Kidney (tissue), 13 donors: ENCODE measurements at regions not wholly inside any gene's neighbourhood (a gene's known extent, or its start where the extent isn't known, plus 50 kb on each side); places are given as distances from the start of the nearest gene placed in this dataset.

Experiments used
- DNase-seq, 5 donors: peaks; one replicate each; pipeline ENCODE4 v3.0.0-alpha.2; 2013 to 2020
- FAIRE-seq: peaks from 2 replicates; lab custom pipeline; 2012; peaks lifted over from hg19 to GRCh38; lab: Jason Lieb, UNC
- H3K27ac ChIP-seq, 2 donors: one replicate each; pipeline ENCODE4 v1.7.0; 2013; ENCODE audit warnings: low read depth in 2 of 2, low read length in 2 of 2, inconsistent platforms in 1 of 2
- H3K27me3 ChIP-seq: one replicate; pipeline ENCODE4 v1.7.1; 2013; ENCODE audit warnings: low read length, inconsistent platforms; ENCODE audit not compliant: control insufficient read depth, insufficient read depth
- H3K36me3 ChIP-seq, 3 donors: one replicate each; pipeline versions ENCODE4 v1.7.0 to v1.7.1; 2013; ENCODE audit warnings: low read length in 3 of 3, control low read depth in 1 of 3, inconsistent platforms in 1 of 3; ENCODE audit not compliant: insufficient read depth in 3 of 3, control insufficient read depth in 2 of 3
- H3K4me1 ChIP-seq, 3 donors: one replicate each; pipeline versions ENCODE4 v1.7.0 to v1.7.1; 2013; ENCODE audit warnings: low read length in 3 of 3, inconsistent platforms in 1 of 3, low read depth in 1 of 3; ENCODE audit not compliant: control insufficient read depth in 2 of 3, insufficient read depth in 2 of 3
- H3K4me3 ChIP-seq, 3 donors: one replicate each; pipeline versions ENCODE4 v1.7.0 to v1.8.1; 2013; ENCODE audit warnings: low read length in 3 of 3, control low read depth in 1 of 3, inconsistent platforms in 1 of 3
- H3K9ac ChIP-seq, 3 donors: one replicate each; pipeline versions ENCODE4 v1.7.0 to v1.7.1; 2013; ENCODE audit warnings: low read length in 3 of 3, control low read depth in 1 of 3, inconsistent platforms in 1 of 3
- H3K9me3 ChIP-seq, 3 donors: one replicate each; pipeline versions ENCODE4 v1.7.0 to v1.7.1; 2013; ENCODE audit warnings: low read length in 3 of 3, control low read depth in 1 of 3, inconsistent platforms in 1 of 3; ENCODE audit not compliant: control insufficient read depth in 2 of 3, insufficient read depth in 1 of 3
- intact Hi-C: fragments of 100-400 bp; cut with DNase I; formaldehyde crosslinking; loops from one replicate; pipeline ENCODE4 v1.11.1; 2022
- TF ChIP-seq, protein P1 (sequence below): IDR thresholded peaks from 3 replicates; pipeline ENCODE4 v1.5.1; 2012; ENCODE audit warnings: mild to moderate bottlenecking, moderate library complexity, borderline replicate concordance; ENCODE audit not compliant: insufficient read depth; ENCODE audit errors: extremely low read depth
- donor health status: control.
- donor health status: control.
- donor health status: control.
- donor health status: control.
- donor health status: control.
- donor health status: DM: yes; HTN: yes; CAD: no.
- donor health status: Normal renal cell carcinoma (clear cell type).

DNA sequence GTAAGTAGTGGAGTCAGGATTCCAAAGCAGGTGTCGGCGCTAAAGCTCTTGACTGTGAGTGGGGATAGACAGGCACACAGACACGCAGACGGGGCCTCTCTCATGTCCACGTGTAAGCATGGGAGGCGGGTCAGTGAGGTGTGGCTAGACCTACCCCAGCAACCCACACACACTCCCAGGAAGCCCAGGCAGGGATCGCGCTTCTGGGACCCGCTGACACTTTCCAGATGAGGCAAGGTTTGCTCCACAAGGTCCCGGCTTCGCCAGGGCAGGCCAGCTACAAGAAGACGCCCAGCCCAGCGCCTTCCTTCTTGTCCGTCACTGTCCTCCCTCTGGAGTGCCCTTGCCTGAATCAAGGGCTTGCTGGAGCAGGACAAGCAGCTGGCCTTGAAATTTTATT is 213.8 kb upstream of the RPL38 start:
- TF ChIP-seq, protein P1, sequence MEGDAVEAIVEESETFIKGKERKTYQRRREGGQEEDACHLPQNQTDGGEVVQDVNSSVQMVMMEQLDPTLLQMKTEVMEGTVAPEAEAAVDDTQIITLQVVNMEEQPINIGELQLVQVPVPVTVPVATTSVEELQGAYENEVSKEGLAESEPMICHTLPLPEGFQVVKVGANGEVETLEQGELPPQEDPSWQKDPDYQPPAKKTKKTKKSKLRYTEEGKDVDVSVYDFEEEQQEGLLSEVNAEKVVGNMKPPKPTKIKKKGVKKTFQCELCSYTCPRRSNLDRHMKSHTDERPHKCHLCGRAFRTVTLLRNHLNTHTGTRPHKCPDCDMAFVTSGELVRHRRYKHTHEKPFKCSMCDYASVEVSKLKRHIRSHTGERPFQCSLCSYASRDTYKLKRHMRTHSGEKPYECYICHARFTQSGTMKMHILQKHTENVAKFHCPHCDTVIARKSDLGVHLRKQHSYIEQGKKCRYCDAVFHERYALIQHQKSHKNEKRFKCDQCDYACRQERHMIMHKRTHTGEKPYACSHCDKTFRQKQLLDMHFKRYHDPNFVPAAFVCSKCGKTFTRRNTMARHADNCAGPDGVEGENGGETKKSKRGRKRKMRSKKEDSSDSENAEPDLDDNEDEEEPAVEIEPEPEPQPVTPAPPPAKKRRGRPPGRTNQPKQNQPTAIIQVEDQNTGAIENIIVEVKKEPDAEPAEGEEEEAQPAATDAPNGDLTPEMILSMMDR, result no peak
- H3K4me1 ChIP-seq, result no peaks in the 10 kb centered on the region
- H3K27ac ChIP-seq, result no peak overlapping the region
- H3K36me3 ChIP-seq, result no peaks in the 10 kb centered on the region
- DNase-seq, result no peak
- no peak overlapping the region for H3K4me3 ChIP-seq
- no peaks in the 10 kb centered on the region for H3K9me3 ChIP-seq
- no peak for FAIRE-seq
- no peaks in the 10 kb centered on the region for H3K27me3 ChIP-seq
- no peak overlapping the region for H3K9ac ChIP-seq
- intact Hi-C loops, result no loop called here

DNA sequence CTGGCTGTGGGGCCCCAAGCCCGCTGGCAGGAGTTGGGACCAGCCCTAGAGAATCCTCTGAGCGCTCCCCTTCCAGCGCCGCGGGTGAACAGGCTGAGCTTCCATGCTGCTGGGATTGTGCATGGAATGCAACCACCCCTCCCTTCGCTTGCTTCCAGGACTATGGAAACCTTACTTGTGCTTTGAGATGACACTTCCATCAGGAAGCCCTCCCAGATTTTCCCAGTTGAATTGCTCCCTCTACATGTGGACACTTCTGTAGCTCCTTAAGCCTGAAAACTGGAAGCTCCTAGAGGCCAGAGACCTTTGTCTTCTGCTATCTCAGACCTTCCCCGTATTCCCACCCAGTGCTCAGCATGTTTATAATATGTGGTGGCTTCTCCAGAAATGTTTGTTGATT is 213.2 kb upstream of the RPL38 start:
- intact Hi-C loops, result no loop called here
- TF ChIP-seq, protein P1, result no peak
- no peak overlapping the region for H3K9ac ChIP-seq
- H3K27ac ChIP-seq, result no peak overlapping the region
- H3K4me1 ChIP-seq, result no peaks in the 10 kb centered on the region
- no peak overlapping the region for H3K4me3 ChIP-seq
- DNase-seq, result no peak
- no peak for FAIRE-seq
- H3K36me3 ChIP-seq, result no peaks in the 10 kb centered on the region
- no peaks in the 10 kb centered on the region for H3K27me3 ChIP-seq
- H3K9me3 ChIP-seq, result no peaks in the 10 kb centered on the region

DNA sequence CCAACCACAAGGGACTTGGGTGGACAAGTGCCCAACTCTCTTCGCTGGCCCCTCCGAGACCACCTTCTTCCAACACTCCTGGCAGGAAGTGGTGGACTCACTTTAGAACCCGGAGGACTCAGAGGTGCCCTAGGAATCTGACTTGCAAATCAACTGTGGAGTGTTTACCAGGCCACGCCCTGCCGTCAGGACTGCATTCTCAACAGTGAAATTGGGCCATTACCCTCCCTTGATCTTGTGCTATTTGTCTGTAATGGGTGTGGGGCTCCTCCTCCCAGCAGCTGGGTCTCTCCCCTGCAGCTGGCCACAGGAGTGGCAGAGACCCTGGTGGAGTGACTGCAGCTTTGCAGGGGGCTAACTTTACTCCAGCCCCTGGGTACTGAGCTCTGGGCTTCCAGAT is 212.2 kb upstream of the RPL38 start:
- TF ChIP-seq, protein P1, result no peak
- Histone ChIP-seq H3K36me3 (no peaks in the 10 kb centered on the region), H3K27me3 (no peaks in the 10 kb centered on the region), H3K4me3 (no peak overlapping the region), H3K9ac (no peak overlapping the region), H3K9me3 (no peaks in the 10 kb centered on the region), H3K27ac (no peak overlapping the region), H3K4me1 (no peaks in the 10 kb centered on the region)
- DNase-seq (no peak), FAIRE-seq (no peak)
- intact Hi-C loops, result no loop called here

DNA sequence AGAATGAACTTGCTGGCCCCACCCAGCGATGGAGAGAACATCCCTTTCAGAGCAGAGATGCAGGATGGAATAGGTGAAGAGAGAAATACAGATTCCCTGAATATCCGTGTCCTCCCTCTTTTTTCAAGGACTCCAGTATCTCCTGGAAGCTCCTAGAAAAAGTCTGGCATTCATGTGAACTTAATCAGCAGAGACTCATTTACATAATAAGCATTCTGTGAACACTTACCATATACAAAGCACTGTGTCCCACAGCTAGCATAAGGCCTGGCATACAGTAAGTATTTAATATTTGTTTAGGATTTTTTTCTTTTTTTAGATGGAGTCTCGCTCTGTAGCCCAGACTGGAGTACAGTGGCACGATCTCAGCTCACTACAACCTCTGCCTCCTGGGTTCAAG is 208.5 kb upstream of the RPL38 start:
- no peak overlapping the region for H3K27ac ChIP-seq
- no peaks in the 10 kb centered on the region for H3K9me3 ChIP-seq
- H3K27me3 ChIP-seq, result no peaks in the 10 kb centered on the region
- no peak overlapping the region for H3K4me3 ChIP-seq
- intact Hi-C loops, result no loop called here
- DNase-seq, result no peak
- no peaks in the 10 kb centered on the region for H3K36me3 ChIP-seq
- H3K4me1 ChIP-seq, result no peaks in the 10 kb centered on the region
- FAIRE-seq, result no peak
- TF ChIP-seq, protein P1, result no peak
- no peak overlapping the region for H3K9ac ChIP-seq
